H54 (cell line): ENCODE measurements at regions not wholly inside any gene's neighbourhood (a gene's known extent, or its start where the extent isn't known, plus 50 kb on each side); places are given as distances from the start of the nearest gene placed in this dataset.

Experiments
- DNase-seq: peaks from one replicate; pipeline ENCODE4 v3.0.0; 2011; ENCODE audit warnings: low spot score, mixed read lengths; ENCODE audit not compliant: insufficient read length
- FAIRE-seq: peaks from 3 replicates; lab custom pipeline; 2011; peaks lifted over from hg19 to GRCh38; lab: Jason Lieb, UNC
- POLR2A ChIP-seq: IDR thresholded peaks from 2 replicates; pipeline ENCODE4 v1.6.1; 2011; ENCODE audit warnings: low read depth, mild to moderate bottlenecking, low read length

- DNase-seq (no peak), FAIRE-seq (no peak)
- no peak for TF ChIP-seq POLR2A
Measured at GRCh38 chr12:58601529-58601928, 318.8 kb downstream of the LRIG3 start.

GRCh38 chr12:58602179-58602578 lies 318.1 kb downstream of the LRIG3 start:
- DNase-seq: no peak
- no peak for FAIRE-seq
- TF ChIP-seq POLR2A: no peak

GRCh38 chr12:58602736-58603135 lies 317.6 kb downstream of the LRIG3 start:
- FAIRE-seq (no peak), DNase-seq (no peak)
- TF ChIP-seq POLR2A: no peak

- no peak for DNase-seq
- FAIRE-seq: no peak
- no peak for TF ChIP-seq POLR2A
Measured at GRCh38 chr12:58607805-58608204, 312.5 kb downstream of the LRIG3 start.

GRCh38 chr12:58608711-58609110 lies 311.6 kb downstream of the LRIG3 start:
- DNase-seq (no peak), FAIRE-seq (no peak)
- TF ChIP-seq POLR2A: no peak

GRCh38 chr12:58615047-58615446 lies 305.3 kb downstream of the LRIG3 start:
- FAIRE-seq (no peak), DNase-seq (no peak)
- TF ChIP-seq POLR2A: no peak

- TF ChIP-seq POLR2A: no peak
- no peak for FAIRE-seq
- no peak for DNase-seq
Measured at GRCh38 chr12:58615576-58615975, 304.7 kb downstream of the LRIG3 start.

GRCh38 chr12:58616618-58617017 lies 303.7 kb downstream of the LRIG3 start:
- no peak for TF ChIP-seq POLR2A
- DNase-seq (no peak), FAIRE-seq (no peak)

GRCh38 chr12:58621126-58621525 lies 299.2 kb downstream of the LRIG3 start:
- no peak for FAIRE-seq
- no peak for TF ChIP-seq POLR2A
- DNase-seq: no peak

- DNase-seq: no peak
- no peak for FAIRE-seq
Measured at GRCh38 chr12:58629376-58629775, 290.9 kb downstream of the LRIG3 start.

GRCh38 chr12:58633479-58633878 lies 286.8 kb downstream of the LRIG3 start:
- no peak for FAIRE-seq
- no peak for TF ChIP-seq POLR2A
- no peak for DNase-seq

More at GRCh38 chr12:58629376-58629775, 290.9 kb downstream of the LRIG3 start:
- TF ChIP-seq POLR2A: no peak

- no peak for FAIRE-seq
- TF ChIP-seq POLR2A: no peak
- no peak for DNase-seq
Measured at GRCh38 chr12:58639318-58639934, 280.9 kb downstream of the LRIG3 start.

- TF ChIP-seq POLR2A: no peak
Measured at GRCh38 chr12:58640314-58640713, 280.0 kb downstream of the LRIG3 start.

GRCh38 chr12:58645946-58646345 lies 274.4 kb downstream of the LRIG3 start:
- no peak for FAIRE-seq
- DNase-seq: no peak
- no peak for TF ChIP-seq POLR2A

More at GRCh38 chr12:58640314-58640713, 280.0 kb downstream of the LRIG3 start:
- DNase-seq: no peak
- FAIRE-seq: no peak

GRCh38 chr12:58647495-58647894 lies 272.8 kb downstream of the LRIG3 start:
- no peak for TF ChIP-seq POLR2A
- FAIRE-seq (no peak), DNase-seq (no peak)
